ENCODE measurements at regions not wholly inside any gene's neighbourhood (a gene's known extent, or its start where the extent isn't known, plus 50 kb on each side); places are given as distances from the start of the nearest gene placed in this dataset.

DNA sequence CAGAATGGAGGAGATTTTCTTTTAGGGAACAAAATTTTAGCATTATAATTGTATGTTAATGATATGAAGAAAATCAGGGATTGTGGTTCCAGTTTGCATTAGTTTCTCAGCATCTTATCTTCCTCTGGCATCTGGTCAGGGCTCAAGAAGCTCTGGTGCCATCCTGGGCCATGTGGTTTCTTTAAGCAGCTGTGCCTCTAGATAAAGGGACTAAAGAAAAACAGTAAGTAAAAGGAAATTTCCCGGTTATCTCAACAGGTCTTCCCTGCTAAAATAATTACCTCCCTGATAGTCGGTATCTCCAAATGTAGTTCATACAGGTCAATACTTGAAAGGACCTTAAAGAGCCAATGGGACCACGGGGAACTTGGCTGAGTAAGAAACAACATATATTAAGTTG is 375.1 kb upstream of the RBMS3 start:
- Histone ChIP-seq H3K79me2 (ENCODE audit: insufficient read depth, low read depth, low read length) (no peaks in the 10 kb centered on the region), H3K9me3 (ENCODE audit: low read length) (no peaks in the 10 kb centered on the region), H3K4me1 (ENCODE audit: insufficient read depth, low read length, poor library complexity, severe bottlenecking) (no peaks in the 10 kb centered on the region), H3K27ac (ENCODE audit: low read depth, low read length, poor library complexity, severe bottlenecking) (no peak overlapping the region), H3K9me2 (ENCODE audit: insufficient read depth, low read length) (no peaks in the 10 kb centered on the region), H2AFZ (ENCODE audit: low read length) (no peak overlapping the region), H3K4me2 (ENCODE audit: low read length) (no peak overlapping the region), H3K36me3 (ENCODE audit: insufficient read depth, low read length) (no peaks in the 10 kb centered on the region), H3K4me3 (ENCODE audit: low read depth, low read length, poor library complexity, severe bottlenecking) (no peak overlapping the region), H4K20me1 (ENCODE audit: insufficient read depth, low read length) (no peaks in the 10 kb centered on the region)
- intact Hi-C loops (cut with micrococcal nuclease; ENCODE audit: unreplicated experiment) = no loop called here
- TF ChIP-seq CTCF (conservative IDR thresholded peaks at IDR 0.05; ENCODE audit: low read length) = no peak
- no peak for TF ChIP-seq EZH2phosphoT487 (IDR thresholded peaks at IDR 0.05; ENCODE audit: borderline replicate concordance, low read depth, low read length)
- no TSS peak for BruUV-seq (replicated peaks)
- POLR2A ChIA-PET = interaction anchor here (0.7 kb wide), 1 partner anchor 31 kb away, joined by 3 read pairs; no protein-coding TSS in a partner anchor
- no peak for DNase-seq (ENCODE audit: low spot score)
- CTCF ChIA-PET (ENCODE audit: unreplicated experiment) = no interaction called here

- Histone ChIP-seq H3K4me2 (ENCODE audit: low read length) (no peak overlapping the region), H4K20me1 (ENCODE audit: insufficient read depth, low read length) (no peaks in the 10 kb centered on the region), H3K9me3 (ENCODE audit: low read length) (no peaks in the 10 kb centered on the region), H3K79me2 (ENCODE audit: insufficient read depth, low read depth, low read length) (no peaks in the 10 kb centered on the region), H3K4me1 (ENCODE audit: insufficient read depth, low read length, poor library complexity, severe bottlenecking) (no peaks in the 10 kb centered on the region), H2AFZ (ENCODE audit: low read length) (no peak overlapping the region), H3K36me3 (ENCODE audit: insufficient read depth, low read length) (no peaks in the 10 kb centered on the region), H3K27ac (ENCODE audit: low read depth, low read length, poor library complexity, severe bottlenecking) (no peak overlapping the region), H3K4me3 (ENCODE audit: low read depth, low read length, poor library complexity, severe bottlenecking) (no peak overlapping the region), H3K9me2 (ENCODE audit: insufficient read depth, low read length) (no peaks in the 10 kb centered on the region)
- TF ChIP-seq CTCF (conservative IDR thresholded peaks at IDR 0.05; ENCODE audit: low read length) = no peak
- TF ChIP-seq EZH2phosphoT487 (IDR thresholded peaks at IDR 0.05; ENCODE audit: borderline replicate concordance, low read depth, low read length) = no peak
- ChIA-PET POLR2A (no interaction called here), CTCF (ENCODE audit: unreplicated experiment) (no interaction called here)
- intact Hi-C loops (cut with micrococcal nuclease; ENCODE audit: unreplicated experiment) = no loop called here
- BruUV-seq (replicated peaks) = no TSS peak
- DNase-seq (ENCODE audit: low spot score) = no peak
Observed at GRCh38 chr3:28906561-28907310, 374.1 kb upstream of the RBMS3 start.

- Histone ChIP-seq H4K20me1 (ENCODE audit: insufficient read depth, low read length) (no peaks in the 10 kb centered on the region), H3K79me2 (ENCODE audit: insufficient read depth, low read depth, low read length) (no peaks in the 10 kb centered on the region), H3K4me3 (ENCODE audit: low read depth, low read length, poor library complexity, severe bottlenecking) (no peak overlapping the region), H3K9me3 (ENCODE audit: low read length) (no peaks in the 10 kb centered on the region), H3K9me2 (ENCODE audit: insufficient read depth, low read length) (no peaks in the 10 kb centered on the region), H3K36me3 (ENCODE audit: insufficient read depth, low read length) (no peaks in the 10 kb centered on the region), H3K27ac (ENCODE audit: low read depth, low read length, poor library complexity, severe bottlenecking) (no peak overlapping the region), H3K4me2 (ENCODE audit: low read length) (no peak overlapping the region), H2AFZ (ENCODE audit: low read length) (no peak overlapping the region), H3K4me1 (ENCODE audit: insufficient read depth, low read length, poor library complexity, severe bottlenecking) (no peaks in the 10 kb centered on the region)
- TF ChIP-seq CTCF (conservative IDR thresholded peaks at IDR 0.05; ENCODE audit: low read length) (no peak), EZH2phosphoT487 (IDR thresholded peaks at IDR 0.05; ENCODE audit: borderline replicate concordance, low read depth, low read length) (no peak)
- CTCF ChIA-PET (ENCODE audit: unreplicated experiment) = no interaction called here
- POLR2A ChIA-PET = no interaction called here
- no TSS peak for BruUV-seq (replicated peaks)
- intact Hi-C loops (cut with micrococcal nuclease; ENCODE audit: unreplicated experiment) = no loop called here
- DNase-seq (ENCODE audit: low spot score) = no peak
Observed at GRCh38 chr3:28907616-28908015, 373.3 kb upstream of the RBMS3 start.

Data from OCI-LY7 (cell line).